ENCODE measurements at regions not wholly inside any gene's neighbourhood (a gene's known extent, or its start where the extent isn't known, plus 50 kb on each side); places are given as distances from the start of the nearest gene placed in this dataset.
A peak's percentile ranks its signal among the peaks of the same experiment; 100 is the strongest.
"Not testable (repeated sequence)": the region's sequence is repeated elsewhere in the genome, so short reads cannot be mapped to it uniquely, and the experiment has no call there.

- no peak for DNase-seq
Observed at GRCh38 chr14:30317729-30318128, 241.2 kb upstream of the G2E3 start.

- DNase-seq, result no peak
Observed at GRCh38 chr14:30322819-30323218, 236.1 kb upstream of the G2E3 start.

DNA sequence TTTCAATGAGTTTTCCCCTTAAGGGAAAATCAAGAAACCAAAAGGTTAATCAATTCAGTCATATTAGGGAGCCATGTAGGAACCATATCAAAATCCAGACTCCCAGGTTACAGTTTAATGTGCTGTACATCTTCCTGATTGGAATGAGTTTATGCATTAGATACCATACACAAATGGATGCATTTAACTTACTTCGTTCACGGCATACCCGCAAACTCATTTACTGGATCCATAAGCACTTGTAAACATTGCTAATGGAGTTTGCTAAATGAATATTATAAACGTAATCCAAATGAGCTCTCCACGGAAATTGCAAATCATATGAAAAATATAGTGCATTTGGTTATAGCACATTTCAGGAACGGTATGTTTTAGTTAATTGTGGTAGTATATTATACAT is 228.9 kb upstream of the G2E3 start:
- no peak for DNase-seq

GRCh38 chr14:30330445-30330844 is 228.5 kb upstream of the G2E3 start:
- DNase-seq, result no peak

DNA sequence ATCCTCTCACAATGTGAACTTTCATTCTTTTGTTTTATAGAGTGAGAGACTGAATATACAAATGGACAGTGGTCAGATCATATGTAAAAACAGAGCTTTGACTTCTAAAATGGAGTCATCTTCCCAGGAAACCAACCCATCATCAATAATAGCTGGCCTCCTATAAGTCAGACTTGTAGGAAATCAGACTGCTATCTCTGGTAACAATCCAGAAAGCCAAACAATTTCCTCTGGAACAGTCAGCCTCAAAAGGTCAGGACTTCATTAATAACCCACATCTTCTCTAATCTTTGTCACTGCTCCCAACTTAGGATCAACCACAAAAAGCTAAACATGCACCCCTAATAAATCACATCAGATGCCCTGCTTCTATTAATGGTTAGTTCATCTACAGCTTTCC is 227.9 kb upstream of the G2E3 start:
- DNase-seq, result no peak

DNA sequence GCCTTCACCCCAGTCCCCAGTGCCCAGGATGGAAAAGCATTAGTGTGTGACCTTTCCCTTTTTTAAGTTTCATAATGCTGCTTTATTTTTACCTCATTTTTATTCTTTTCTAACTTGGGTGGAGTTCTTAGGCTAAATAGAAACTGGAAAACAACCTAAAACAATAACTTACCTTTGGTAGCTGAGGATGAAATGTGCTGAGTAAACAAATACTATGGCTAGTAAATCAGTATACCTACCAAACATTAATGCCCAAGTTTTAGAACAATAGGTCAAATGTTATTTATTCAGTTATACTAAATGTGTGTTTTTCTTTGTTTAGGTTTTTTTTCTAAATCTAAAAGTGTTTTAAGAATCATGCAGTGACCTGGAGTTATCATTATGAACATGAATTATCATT is 226.6 kb upstream of the G2E3 start:
- no peak for DNase-seq

- DNase-seq, result no peak
Observed at GRCh38 chr14:30333934-30334333, 225.0 kb upstream of the G2E3 start.

GRCh38 chr14:30337456-30337855 is 221.5 kb upstream of the G2E3 start:
- no peak for DNase-seq

DNA sequence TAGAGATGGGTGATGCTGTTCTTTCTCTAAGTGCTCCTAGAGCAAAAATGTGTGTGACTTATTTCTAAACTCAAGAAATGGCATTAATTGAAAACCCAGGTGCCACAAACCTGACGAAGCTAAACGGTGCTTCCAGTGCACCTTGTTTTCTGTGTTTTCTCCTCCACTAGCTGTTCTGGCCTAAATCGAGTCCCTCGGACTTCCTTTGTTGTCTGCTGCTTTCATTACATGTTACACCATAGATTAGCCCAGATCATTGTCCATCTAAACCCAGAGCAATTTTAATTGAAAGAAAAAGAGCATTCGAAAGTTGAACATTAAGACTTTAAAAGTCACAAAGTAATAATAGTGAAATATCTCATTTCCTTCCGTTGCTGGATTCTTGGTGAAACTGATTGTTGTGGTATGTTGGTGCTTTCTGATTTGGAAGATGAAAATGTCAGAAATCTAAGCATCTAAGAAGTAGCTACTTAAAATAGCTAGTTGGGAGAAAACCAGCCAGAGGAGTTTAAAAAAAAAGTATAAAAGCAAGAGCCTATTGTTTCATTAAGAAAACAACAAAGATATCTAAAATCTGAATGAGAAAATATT is 219.6 kb upstream of the G2E3 start:
- no peak for DNase-seq

GRCh38 chr14:30340495-30340894 is 218.5 kb upstream of the G2E3 start:
- no peak for DNase-seq

GRCh38 chr14:30345511-30345910 is 213.4 kb upstream of the G2E3 start:
- DNase-seq, result no peak

- DNase-seq, result no peak
Observed at GRCh38 chr14:30348445-30348844, 210.5 kb upstream of the G2E3 start.

DNA sequence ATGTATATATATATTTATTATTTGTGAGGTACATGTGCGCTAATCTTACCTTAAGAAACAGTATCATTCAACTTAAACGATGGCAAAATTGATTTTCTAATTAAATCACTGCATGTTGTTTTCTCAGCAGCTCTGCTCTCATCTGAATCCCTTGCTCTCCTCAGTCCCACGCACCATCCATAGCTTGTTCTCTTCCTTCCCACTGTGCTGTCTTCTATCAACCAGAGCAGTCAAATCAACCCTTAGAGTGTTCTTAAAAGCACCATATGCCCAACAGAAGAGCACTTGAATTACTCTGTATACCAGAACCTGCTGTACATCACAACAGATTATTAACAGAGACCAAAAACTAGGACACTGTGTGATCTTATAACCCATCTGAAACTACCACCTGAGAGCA is 209.4 kb upstream of the G2E3 start:
- no peak for DNase-seq

- peak; percentile 14 for DNase-seq
Observed at GRCh38 chr14:30354439-30354838, 204.5 kb upstream of the G2E3 start.

- no peak for DNase-seq
Observed at GRCh38 chr14:30355431-30355913, 203.5 kb upstream of the G2E3 start.

GRCh38 chr14:30356438-30357202 is 202.3 kb upstream of the G2E3 start:
- DNase-seq, result no peak

DNA sequence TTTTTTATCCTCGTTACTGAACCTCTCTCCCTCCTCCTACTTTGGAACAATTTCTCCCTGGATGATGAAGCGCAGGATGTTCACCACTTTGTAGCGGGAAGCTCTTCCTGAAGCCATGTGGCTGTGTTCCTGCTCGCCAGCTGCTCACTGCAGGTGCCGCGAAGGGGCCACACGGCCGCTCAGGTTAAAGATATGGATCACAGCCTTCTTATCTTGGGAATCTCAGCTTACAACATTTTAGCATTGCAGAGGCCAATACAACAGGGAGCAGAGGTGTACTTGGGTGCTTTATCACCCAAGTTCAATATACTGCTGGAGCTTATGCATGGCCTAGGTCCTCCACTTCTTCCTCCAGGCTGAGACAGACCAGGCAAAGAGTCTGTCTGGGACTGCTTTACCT is 201.2 kb upstream of the G2E3 start:
- no peak for DNase-seq

DNA sequence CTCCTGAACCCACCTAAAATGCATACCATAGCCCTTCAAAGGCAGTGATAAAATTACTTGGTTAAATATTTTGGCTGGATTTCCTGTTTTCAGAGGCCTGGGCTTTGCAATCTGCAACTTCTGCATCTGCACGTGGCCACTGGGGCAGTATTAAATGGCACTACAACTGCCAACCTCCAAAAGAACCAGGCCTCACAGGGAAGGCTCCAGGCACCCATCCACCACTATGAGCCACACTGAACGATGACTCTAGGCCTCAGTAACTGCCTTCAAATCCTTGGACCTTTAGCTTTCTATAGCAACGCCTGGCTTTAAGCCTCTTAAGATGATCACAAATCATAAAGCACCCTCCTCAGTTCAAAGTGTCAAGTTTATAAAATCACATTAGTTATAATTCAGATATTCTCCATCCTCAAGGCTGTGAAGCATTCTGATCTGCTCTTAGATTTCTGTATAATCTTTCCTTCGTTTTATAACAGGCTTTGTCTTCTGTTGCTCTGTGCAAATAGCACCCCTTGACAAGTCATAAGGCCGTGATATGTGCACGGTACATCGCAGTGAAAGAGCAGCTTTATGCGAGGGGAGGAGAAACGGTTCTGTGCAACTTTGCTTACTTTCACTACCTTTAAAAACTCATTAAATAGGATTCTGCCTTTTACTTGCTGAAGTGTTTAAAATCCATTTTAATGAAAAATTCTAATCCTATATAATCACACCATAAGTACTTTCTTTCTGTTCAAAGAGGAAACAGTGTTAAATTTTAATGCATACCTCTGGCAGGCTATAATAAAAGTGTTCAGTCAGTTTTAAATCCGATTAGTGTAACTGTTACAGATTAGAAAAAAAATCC is 196.4 kb upstream of the G2E3 start:
- no peak for DNase-seq

DNA sequence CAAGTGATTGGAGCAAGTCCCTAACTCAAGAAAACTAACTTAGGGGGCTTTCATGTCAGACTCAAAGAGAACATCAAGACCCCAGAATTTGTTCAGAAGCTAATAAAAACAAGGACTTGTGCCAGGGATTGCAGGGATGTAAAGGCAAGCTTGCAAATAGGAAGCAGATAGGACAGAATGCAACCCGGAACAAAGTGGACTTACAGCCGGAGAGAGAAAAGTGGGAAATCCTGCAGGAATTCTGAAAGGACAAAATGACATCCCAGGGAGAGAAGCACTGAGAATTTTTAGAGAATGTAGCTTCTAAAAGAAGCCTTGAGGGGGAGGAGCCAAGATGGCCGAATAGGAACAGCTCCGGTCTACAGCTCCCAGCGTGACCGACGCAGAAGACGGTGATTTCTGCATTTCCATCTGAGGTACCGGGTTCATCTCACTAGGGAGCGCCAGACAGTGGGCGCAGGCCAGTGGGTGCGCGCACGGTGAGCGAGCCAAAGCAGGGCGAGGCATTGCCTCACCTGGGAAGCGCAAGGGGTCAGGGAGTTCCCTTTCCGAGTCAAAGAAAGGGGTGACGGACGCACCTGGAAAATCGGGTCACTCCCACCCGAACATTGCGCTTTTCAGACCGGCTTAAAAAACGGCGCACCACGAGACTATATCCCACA is 195.6 kb upstream of the G2E3 start:
- DNase-seq, result not testable (repeated sequence)

- DNase-seq, result no peak
Observed at GRCh38 chr14:30369502-30370180, 189.3 kb upstream of the G2E3 start.

DNA sequence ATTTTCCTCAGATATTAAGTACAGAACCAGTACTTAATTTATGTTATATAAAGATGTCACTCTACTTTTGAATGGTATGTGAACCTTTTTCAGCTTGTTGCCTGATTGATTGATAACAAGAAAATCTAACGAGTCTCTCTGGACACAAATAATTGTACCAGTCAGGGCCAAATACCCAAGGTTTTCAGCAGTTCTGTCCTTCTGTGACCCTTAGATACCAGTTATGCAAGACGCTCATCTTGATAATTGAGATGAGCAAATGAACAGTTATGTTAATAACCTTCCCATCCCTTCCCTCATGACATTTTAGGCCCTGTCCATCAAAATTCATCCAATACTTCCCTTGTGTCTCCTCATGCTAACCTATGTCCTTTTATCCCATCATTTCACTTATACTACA is 185.9 kb upstream of the G2E3 start:
- no peak for DNase-seq

DNA sequence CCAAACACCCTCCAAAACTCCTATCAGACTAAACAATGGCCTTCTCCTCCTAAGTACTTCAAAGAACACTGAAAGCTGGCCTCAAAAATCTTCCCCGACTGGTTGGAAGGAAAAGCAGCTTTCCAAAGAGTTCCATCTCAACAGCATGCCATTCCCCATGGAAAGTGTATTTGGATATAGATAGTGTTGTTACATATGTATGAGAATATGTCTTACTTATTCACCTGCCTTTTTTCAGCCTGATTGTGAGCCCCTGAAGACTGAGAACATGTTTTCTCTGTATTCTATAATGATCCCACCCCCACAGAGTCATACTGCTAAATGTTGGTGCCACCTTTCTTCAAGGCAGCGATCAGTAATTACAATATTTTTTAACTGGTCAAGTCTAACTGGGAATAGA is 185.4 kb upstream of the G2E3 start:
- DNase-seq, result no peak
